ENCODE measurements at regions not wholly inside any gene's neighbourhood (a gene's known extent, or its start where the extent isn't known, plus 50 kb on each side); places are given as distances from the start of the nearest gene placed in this dataset.

DNA sequence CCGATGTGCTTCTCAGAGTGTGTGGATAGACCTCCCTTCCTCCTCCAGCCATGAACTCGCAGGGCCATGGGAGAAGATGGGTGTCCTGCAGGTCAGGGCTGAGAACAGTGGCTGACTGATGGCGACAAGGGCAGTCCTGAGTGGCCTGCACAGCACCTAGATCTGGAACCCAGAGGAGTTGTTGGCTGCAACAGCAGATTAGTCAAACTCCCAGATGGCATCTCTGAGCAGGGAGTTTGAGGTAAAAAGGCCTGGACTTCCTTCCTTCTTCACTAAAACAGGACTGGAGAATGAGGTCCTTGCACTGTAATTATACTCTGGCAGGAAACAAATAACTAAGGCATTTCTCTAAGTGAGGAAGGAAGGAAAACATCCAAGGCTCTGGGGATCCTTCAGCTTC is 160.8 kb downstream of the MYCN start:
- TF ChIP-seq POLR2AphosphoS5 (IDR thresholded peaks at IDR 0.05; ENCODE audit: low read depth, low read length) (no peak), SIN3A (IDR thresholded peaks at IDR 0.05; ENCODE audit: borderline replicate concordance, insufficient read depth, low read length) (no peak), TAF1 (IDR thresholded peaks at IDR 0.05; ENCODE audit: borderline replicate concordance, insufficient read depth, low read length) (no peak)
- TF ChIP-seq, protein P1, sequence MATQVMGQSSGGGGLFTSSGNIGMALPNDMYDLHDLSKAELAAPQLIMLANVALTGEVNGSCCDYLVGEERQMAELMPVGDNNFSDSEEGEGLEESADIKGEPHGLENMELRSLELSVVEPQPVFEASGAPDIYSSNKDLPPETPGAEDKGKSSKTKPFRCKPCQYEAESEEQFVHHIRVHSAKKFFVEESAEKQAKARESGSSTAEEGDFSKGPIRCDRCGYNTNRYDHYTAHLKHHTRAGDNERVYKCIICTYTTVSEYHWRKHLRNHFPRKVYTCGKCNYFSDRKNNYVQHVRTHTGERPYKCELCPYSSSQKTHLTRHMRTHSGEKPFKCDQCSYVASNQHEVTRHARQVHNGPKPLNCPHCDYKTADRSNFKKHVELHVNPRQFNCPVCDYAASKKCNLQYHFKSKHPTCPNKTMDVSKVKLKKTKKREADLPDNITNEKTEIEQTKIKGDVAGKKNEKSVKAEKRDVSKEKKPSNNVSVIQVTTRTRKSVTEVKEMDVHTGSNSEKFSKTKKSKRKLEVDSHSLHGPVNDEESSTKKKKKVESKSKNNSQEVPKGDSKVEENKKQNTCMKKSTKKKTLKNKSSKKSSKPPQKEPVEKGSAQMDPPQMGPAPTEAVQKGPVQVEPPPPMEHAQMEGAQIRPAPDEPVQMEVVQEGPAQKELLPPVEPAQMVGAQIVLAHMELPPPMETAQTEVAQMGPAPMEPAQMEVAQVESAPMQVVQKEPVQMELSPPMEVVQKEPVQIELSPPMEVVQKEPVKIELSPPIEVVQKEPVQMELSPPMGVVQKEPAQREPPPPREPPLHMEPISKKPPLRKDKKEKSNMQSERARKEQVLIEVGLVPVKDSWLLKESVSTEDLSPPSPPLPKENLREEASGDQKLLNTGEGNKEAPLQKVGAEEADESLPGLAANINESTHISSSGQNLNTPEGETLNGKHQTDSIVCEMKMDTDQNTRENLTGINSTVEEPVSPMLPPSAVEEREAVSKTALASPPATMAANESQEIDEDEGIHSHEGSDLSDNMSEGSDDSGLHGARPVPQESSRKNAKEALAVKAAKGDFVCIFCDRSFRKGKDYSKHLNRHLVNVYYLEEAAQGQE (IDR thresholded peaks at IDR 0.05; ENCODE audit: insufficient read depth in 1 of 2, low read depth in 2 of 2, low read length in 2 of 2): no peak
